ENCODE measurements at regions not wholly inside any gene's neighbourhood (a gene's known extent, or its start where the extent isn't known, plus 50 kb on each side); places are given as distances from the start of the nearest gene placed in this dataset.
"Not testable (repeated sequence)": the region's sequence is repeated elsewhere in the genome, so short reads cannot be mapped to it uniquely, and the experiment has no call there.

- DNase-seq (ENCODE audit: low read depth) = no peak
- no peak overlapping the region for H3K4me3 ChIP-seq (ENCODE audit: low read depth, low read length)
- TF ChIP-seq, protein P1, sequence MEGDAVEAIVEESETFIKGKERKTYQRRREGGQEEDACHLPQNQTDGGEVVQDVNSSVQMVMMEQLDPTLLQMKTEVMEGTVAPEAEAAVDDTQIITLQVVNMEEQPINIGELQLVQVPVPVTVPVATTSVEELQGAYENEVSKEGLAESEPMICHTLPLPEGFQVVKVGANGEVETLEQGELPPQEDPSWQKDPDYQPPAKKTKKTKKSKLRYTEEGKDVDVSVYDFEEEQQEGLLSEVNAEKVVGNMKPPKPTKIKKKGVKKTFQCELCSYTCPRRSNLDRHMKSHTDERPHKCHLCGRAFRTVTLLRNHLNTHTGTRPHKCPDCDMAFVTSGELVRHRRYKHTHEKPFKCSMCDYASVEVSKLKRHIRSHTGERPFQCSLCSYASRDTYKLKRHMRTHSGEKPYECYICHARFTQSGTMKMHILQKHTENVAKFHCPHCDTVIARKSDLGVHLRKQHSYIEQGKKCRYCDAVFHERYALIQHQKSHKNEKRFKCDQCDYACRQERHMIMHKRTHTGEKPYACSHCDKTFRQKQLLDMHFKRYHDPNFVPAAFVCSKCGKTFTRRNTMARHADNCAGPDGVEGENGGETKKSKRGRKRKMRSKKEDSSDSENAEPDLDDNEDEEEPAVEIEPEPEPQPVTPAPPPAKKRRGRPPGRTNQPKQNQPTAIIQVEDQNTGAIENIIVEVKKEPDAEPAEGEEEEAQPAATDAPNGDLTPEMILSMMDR (conservative IDR thresholded peaks at IDR 0.05; ENCODE audit: low read depth, low read length) = no peak
Measured at GRCh38 chr5:100023536-100023935, 511.6 kb upstream of the FAM174A start.

DNA sequence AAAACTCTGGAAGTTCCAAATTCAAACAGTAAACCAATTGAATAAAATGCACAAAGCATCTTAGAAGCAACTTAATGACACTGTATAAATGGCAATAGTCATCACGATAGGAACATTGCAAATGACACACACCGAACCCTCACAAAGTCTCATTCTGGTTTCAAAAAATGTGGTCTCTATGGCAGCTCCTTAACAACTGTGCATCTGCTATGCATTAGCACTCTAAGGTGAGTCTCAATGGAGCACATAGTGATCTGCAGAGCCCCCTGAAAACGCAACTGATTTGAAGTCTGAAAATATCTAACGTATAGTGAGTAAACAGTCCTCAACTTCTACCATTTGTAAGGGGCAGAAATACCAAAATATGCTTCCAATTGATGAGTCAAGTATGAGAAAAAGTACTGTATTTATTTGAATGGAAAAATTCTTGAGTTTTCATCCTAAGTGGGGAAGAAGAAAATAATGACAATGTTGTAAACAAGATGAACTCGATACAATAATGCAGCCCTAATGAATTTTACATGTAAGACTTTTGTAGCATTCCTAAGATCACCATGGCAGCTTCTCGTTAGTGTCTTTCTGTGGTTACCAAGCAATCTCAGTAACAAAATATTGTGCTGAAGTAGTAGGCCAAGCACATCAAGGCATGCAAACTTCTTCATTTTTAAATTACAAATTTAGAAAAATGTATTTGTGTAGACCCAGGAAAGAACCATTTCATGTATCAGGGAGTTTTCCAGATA, 517.5 kb upstream of the FAM174A start:
- TF ChIP-seq, protein P1 (conservative IDR thresholded peaks at IDR 0.05; ENCODE audit: low read depth, low read length) = no peak
- H3K4me3 ChIP-seq (ENCODE audit: low read depth, low read length) = no peak overlapping the region
- DNase-seq (ENCODE audit: low read depth) = no peak

DNA sequence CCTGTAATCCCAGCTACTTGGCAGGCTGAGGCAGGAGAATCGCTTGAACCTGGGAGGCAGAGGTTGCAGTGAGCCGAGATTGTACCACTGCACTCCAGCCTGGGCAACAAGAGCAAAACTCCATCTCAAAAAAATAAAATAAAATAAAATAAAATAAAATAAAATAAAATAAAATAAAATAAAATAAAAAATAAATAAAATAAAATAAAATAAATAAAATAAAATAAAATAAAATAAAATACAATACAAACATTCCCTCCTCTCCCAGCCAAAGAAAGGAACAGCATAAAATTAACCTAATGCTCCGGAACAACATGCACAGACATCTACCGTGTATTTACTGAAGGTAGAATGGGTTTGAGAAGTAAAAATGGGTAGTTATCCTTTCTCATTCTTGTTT, 521.9 kb upstream of the FAM174A start:
- H3K4me3 ChIP-seq (ENCODE audit: low read depth, low read length); DNase-seq (ENCODE audit: low read depth): not testable (repeated sequence)

DNA sequence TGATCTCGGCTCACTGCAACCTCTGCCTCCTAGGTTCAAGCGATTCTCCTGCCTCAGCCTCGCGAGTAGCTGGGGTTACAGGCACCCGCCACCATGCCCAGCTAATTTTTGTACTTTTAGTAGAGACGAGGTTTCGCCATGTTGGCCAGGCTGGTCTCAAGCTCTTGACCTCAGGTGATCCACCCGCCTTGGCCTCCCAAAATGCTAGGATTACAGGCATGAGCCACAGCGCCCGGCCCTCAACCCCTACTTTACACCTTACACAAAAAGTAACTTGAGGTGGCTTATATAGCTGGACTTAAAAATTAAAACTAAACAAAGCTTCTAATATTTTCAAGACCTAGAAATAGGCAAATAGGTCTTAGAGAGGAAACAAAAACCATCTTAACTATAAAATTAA, 524.0 kb upstream of the FAM174A start:
- DNase-seq (ENCODE audit: low read depth) = not testable (repeated sequence)

DNA sequence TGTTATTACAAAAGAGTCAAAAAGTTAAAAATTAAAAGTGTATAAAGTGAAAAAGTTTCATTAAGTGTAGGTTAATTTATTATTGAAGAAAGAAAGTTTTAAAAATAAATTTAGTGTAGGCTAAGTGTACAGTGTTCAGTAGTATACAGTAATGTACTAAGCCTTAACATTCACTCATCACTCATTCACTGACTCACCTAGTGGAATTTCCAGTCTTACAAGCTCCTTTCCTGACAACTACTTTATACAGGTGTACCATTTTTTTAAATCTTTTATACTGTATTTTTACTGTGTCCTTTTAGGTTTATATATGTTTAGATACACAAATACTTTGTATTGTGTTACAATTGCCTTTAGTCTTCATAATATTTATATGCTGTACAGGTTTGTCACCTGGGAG, 530.2 kb upstream of the FAM174A start:
- TF ChIP-seq, protein P1 (conservative IDR thresholded peaks at IDR 0.05; ENCODE audit: low read depth, low read length) = no peak
- DNase-seq (ENCODE audit: low read depth) = no peak
- H3K4me3 ChIP-seq (ENCODE audit: low read depth, low read length) = no peak overlapping the region

More for the DNA sequence above, 524.0 kb upstream of the FAM174A start:
- H3K4me3 ChIP-seq (ENCODE audit: low read depth, low read length) = not testable (repeated sequence)

DNA sequence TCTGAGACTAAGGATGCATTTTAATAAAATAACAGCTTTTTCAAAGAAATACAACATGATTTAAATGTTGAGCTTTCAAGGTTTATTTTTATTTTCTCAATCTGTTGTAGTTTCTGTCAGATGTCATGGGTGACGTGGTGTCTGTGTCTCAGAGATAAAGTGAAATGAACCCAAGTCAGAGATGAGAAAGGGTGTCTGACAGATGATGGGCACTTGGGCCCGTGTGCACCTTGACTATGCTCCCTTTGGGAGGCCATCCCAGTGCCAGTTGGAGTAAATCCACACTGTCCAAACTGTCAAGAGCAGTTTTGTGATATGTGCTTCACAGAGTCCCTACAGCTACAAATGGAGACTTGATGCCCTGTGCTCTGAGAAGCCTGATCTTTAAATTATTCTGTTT, 536.9 kb upstream of the FAM174A start:
- TF ChIP-seq, protein P1 (conservative IDR thresholded peaks at IDR 0.05; ENCODE audit: low read depth, low read length) = no peak
- no peak overlapping the region for H3K4me3 ChIP-seq (ENCODE audit: low read depth, low read length)
- DNase-seq (ENCODE audit: low read depth) = no peak

GRCh38 chr5:99995407-99995806, 539.8 kb upstream of the FAM174A start:
- H3K4me3 ChIP-seq (ENCODE audit: low read depth, low read length) = no peak overlapping the region
- TF ChIP-seq, protein P1 (conservative IDR thresholded peaks at IDR 0.05; ENCODE audit: low read depth, low read length) = no peak
- DNase-seq (ENCODE audit: low read depth) = no peak

DNA sequence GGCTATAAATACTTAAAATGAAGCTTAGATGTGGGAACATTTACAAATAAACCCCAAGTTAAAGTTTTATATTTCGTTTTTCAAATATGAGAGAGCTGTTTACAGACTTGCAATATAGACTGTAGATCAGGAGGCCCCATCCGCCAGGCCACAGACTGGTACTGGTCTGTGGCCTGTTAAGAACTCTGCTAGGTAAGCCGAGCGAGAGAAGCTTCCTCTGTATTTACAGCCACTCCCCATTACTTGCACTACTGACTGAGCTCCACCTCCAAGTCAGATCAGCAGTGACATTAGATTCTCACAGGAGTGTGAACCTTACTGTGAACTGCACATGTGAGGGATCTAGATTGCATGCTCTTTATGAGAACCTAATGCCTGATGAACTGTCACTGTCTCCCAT, 561.4 kb upstream of the FAM174A start:
- H3K4me3 ChIP-seq (ENCODE audit: low read depth, low read length) = no peak overlapping the region
- no peak for DNase-seq (ENCODE audit: low read depth)
- TF ChIP-seq, protein P1 (conservative IDR thresholded peaks at IDR 0.05; ENCODE audit: low read depth, low read length) = no peak
